GM18517 (cell line): ENCODE measurements at regions not wholly inside any gene's neighbourhood (a gene's known extent, or its start where the extent isn't known, plus 50 kb on each side); places are given as distances from the start of the nearest gene placed in this dataset.
A peak's percentile ranks its signal among the peaks of the same experiment; 100 is the strongest.

Source experiments
- ATAC-seq: cut with Tn5 transposase; IDR thresholded peaks from one replicate; pipeline ENCODE4 v1.9.1; 2021; ENCODE audit warnings: mild to moderate bottlenecking, moderate library complexity; ENCODE audit not compliant: unreplicated experiment

DNA sequence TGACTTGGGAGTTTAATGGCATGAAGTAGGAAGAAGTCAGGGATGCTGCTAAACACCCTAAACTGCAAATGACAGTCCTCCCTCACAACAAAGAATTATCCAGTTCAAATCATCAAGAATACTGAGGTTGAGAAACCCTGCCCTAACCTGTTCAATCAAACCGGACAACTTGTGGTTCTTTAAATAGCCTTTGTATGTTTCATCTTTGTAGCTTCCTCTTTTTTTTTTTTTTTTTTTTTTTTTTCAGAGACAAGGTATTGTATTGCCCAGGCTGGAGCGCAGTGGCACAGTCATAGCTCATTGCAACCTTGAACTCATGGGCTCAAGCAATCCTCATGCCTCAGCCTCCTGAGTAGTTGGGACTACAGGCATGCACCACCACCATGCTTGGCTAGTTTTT lies 52.5 kb upstream of the TTC29 start:
- ATAC-seq: no peak

DNA sequence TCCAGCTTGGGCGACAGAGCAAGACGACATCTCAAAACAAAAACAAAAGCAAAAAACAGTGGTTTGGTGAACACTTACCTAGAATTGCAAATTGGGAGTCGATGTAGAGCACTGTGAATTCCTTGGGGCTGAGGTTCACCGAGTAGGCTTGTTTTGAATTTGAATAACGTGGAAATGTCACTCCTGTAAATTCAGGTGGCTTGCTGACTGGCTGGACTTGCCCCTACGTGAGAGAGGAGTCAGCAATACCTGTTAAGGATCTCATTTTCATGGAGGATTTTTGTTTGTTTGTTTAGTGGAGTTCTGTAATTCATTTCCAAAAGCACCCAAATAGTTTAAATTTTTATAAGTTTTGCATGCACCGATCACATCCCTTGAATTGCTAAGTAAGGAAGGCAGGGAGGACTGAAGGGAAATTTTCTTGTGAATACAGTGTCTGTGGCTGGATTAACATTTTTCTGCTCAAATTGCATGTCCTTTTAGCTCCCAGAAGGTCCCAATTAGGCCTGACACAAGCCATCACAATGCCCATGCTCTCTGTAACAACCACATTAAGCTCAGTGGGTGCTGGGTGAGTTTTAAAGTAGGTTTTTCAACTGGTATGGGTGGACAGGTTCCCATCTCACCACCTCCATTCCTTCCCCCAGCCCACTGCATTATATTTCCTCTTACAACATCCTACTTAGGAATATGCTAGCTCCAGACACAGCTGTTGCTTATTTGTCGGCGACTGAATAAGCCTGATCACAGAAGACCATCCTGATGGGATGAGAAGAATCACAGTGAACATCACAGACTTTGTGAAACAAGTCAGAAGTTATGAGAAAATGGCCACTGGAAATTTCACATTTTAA lies 58.5 kb upstream of the TTC29 start:
- ATAC-seq: no peak

DNA sequence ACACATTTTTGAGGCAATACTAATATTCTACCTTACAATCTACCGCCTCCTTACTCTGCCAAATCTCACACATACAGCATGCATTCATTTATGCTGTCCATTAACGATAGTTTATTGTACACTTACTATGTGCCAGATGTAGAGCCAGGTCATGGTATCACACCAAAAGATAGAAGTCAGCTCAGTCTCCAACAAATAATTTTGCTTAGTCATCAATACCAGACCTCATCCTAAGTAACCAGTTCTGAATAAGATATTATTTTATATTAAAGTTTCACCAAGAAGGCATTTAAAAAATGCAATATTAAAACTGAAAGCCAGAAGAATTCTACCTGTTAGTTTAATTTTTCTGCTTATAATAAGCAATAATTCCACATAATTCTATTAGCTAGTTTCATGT lies 60.6 kb upstream of the TTC29 start:
- no peak for ATAC-seq

DNA sequence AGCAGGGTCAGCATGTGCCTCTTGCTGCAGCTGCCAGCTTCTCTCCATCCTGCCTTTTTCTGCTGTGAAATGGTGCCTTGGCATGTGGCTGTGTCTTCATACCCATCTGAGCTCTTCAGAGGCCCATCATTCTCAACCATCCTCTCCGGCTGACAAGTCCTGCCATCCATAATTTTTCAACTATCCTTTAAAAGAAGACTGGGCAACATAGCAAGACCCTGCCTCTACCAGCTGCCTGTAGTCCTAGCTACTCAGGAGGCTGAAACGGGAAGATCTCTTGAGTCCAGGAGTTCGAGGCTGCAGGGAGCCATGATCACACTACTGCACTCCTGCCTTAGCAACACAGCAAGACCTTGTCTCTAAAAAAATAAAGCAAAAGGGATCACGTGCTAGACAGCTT lies 64.2 kb upstream of the TTC29 start:
- no peak for ATAC-seq

DNA sequence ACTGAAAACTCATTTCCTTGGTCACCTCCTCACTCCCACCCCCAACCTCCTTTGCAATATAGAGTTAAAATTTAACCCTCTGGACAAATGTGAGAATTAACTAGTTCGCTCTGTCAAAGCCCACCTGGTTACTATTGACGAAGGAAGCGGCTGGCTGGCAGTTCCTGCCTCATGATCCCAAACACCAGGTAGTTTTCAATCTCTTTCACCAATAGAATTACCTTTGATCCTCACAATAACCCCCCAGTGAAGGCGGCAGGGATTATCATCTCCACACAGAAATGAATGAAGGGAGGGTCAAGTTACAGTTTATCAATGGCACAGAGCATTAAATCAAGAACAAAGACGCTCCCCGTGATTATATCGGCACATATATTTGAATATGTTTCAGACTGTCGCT lies 65.7 kb upstream of the TTC29 start:
- ATAC-seq: no peak

DNA sequence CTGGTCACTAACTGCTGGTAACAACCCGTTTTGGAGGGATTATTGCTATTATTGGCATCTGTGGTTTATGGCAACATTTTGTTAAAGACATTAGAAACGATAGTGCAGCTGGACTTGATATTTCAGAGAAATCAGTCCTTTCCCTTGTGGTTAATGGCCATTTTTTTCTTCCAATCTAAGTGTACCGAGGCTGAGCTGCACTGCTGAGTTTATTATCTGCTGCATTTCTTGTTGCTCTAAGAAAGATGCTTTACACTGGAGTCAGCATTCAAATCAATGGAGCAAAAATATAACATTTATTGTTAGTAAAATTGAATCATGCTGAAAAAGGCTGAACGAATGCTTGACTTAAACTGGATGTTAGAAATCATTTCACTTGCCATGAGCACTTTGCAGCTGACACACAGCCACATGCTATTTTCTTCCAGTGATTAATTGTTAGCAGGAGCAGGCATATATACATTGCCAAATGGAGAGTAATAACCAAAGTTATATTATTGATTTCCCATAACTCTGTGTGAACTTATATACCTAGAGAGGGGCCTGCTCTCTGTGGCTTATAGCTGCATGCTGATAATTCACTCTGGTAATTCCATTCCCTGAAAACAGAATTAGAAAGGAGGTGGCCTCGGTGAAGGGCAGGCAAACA lies 66.5 kb upstream of the TTC29 start:
- no peak for ATAC-seq

DNA sequence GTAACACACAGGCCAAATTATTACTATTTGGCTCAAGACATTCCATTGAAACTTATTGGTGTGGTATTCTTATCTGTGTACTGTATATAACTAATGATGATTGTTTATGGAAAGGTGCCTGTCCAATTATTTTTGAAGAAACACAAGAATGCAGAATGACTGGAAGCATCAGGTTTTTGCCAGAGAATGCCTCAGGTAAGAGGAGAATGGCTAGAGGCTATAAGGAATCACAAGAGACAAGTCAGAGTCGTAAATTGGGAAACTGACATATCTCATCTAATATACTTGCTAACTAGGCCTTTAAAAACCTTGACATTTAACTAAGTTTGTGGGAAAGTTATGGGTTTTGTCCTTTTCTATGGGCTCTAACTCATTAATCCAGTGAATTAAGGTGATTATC lies 69.3 kb upstream of the TTC29 start:
- no peak for ATAC-seq

DNA sequence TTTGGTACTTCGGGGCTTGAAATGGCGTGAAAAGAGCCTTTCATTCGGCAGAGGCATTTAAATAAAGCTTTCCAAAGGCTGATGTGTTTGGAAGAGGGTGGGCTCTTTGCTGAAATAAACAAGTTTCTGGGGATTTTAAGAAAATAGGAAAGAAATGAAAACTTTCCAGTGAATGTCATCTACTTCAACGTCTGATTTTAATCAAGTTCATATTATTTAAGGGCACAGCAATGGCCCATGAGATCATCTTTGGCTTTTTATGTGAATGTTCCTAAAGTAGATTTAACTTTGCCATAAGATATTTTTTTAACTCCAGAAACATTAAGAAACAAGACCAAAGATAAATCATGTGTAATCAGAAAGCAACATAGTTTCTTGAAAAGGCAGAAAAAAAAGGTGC lies 69.8 kb upstream of the TTC29 start:
- ATAC-seq: no peak

DNA sequence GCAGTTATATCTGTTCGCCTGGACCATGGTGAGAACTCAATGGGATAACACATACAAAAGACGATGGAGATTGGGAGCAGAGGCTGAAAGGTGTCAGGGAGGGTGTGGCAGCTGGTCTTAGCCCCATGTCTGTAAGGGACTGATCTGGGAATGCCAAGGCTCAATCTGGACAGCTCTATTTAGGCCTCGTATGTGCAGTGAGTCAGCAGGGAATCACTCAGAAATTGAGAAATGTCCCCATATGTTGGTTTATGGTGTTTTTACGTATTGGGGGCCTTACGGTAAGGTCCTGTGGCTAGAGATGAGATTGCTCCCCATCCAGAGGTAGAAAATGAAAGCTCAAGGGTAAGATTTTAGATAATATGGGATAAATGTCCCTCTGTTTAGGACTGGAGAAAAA lies 71.4 kb upstream of the TTC29 start:
- ATAC-seq: no peak

DNA sequence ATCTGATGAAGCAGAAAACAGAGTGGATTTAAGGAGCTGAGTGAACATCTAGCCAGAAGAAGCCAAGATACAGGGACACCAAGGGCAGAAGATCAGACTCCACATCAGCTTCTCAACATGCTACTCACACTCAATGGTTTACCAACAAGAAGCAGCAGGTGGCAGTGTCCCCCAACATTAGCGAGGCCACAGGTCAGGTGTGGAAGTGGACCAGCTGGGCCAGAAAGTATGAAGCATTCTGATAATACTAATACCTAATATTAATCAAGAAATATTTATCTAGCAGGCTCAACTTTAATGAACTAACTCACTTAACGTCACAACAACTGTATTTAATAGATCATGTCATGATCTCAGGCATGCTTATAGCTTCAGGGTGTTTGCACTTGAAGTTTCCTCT lies 73.4 kb upstream of the TTC29 start:
- ATAC-seq: peak; percentile 83

DNA sequence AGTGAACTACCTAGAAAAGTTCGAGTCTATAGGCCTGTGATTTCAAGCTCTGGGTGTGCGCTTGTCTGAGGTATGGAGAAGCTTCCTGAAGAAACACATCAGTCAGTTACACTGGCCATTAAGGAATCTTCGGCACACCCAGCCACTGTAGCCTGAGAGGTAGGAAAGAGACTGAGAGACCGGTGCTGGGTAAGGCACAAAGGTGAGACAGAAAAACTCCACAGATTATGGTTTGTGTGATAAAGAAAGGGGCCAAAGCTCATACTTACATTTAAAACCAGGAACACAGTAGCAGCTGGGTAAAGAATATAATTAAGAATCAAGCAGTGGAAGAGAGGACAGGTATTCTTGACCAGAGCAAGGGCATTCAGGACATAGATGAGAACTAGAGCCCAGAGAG lies 74.8 kb upstream of the TTC29 start:
- no peak for ATAC-seq

DNA sequence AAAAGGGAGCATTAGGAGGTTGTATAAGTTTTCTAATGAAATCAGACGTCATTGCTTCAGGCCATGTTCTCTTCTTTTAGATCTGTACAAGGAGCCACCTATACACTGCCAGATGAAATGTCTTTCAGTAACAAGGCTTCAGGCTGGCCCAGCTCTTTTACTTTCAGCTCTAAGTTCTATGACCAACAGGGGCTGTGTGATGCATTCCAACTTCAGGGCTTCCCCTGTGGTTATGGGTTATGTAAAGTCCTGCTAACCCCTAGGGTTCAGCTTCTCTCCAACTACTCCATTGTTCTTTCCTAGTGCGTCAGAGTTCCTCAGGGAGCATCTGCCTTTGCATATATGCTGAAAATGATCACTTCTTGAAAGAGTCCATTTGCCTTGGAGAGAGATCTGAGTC lies 79.4 kb upstream of the TTC29 start:
- no peak for ATAC-seq

DNA sequence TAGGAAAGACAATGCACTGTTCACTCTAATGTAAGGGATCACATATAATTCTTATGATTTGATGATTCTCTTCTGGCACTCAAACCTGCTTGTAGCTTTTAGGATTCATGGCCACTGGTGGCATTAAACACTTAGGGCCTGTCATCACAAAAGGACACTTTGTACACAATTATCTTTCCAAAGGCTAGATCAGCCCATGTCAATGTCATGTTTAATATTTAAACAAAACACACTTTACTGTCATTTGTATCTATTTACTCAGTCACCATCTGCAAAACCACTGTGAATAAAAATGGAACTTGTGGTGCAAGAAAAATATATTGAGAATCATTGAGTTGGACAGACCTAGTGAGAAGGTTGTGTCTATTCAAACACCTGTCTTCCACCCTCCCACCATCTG lies 83.6 kb upstream of the TTC29 start:
- ATAC-seq: no peak

DNA sequence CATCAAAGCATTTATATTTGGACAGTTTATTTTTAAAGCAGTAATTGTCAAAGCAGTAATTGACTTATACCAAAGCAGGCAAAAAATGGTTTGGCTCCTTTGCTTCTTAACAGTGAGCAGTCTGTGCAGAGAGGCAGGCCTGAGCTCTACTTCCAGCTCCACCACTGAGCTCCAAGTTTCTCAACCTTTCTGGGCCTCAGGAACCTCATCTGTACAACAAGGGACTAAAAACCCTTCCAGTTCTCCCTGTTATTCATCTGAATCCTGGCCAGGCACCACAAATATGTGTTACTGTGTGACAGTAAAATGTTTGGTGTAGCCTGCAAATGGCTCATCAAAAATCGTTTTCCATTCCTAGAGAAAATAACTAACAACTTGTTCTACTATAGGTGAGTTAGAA lies 88.7 kb upstream of the TTC29 start:
- no peak for ATAC-seq

DNA sequence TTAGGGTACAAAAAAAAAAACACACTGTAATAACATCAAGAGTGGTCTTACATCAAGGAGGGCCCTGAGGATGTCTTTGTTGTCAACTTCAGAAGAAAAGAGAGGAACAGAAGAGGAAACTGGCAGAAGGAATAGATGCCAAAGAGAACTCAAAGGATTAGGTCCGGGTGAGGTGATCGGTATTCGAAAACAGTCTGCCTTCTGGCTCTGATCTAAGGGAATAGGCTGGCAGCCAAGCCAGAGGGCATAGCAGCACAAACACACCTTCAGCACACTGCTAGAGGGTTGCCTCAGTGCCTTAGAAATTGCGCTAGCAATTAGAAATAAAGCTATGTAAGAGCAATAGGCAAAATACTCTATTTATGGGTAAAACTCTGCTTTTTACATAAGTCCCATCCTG lies 91.4 kb upstream of the TTC29 start:
- no peak for ATAC-seq

DNA sequence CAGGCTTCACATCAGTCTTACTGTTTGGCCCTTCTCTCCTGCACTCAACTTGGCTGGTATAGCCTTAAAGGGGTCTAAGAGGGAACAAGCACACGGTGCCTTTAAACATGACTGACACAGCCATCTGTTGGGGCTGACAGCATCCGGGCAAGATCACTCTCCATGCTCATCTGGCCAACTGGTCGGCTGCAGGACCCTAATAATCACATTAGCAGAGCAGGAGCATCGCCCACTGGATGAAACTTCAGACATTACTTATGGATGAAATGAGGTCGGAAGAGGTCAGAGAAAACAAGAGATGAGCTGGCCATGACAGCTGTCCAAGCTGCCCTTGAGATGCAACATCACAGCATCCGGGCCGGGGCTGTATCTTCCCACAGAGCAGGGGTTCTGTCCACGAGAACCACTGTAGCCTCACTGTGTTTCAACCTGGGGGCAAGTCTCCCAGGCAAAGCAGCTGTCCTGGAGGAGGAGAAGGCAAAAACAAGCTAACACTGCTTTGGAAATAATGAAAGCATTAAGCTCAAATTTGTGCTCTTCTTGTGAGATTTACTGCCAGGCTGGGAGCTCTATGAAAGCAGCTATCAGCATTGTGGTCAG lies 94.4 kb upstream of the TTC29 start:
- no peak for ATAC-seq

DNA sequence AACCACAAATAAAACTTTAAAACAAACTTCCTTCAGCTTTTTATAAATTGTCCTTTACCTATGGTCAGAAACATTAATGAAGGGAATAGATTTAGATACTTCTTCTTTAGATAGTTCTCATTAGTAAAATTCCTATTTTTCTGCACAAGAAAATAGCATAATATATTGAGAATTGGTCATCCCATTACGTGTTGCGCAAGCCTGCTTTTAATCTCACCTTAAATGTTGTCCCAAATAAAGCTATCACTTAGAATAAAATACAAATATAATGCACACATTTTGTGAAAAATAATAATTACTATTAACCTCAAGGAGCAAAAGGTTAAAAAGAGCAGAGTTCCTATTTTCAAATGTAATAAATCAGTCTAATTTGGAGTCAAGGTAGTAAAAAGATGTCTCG lies 95.2 kb upstream of the TTC29 start:
- no peak for ATAC-seq

DNA sequence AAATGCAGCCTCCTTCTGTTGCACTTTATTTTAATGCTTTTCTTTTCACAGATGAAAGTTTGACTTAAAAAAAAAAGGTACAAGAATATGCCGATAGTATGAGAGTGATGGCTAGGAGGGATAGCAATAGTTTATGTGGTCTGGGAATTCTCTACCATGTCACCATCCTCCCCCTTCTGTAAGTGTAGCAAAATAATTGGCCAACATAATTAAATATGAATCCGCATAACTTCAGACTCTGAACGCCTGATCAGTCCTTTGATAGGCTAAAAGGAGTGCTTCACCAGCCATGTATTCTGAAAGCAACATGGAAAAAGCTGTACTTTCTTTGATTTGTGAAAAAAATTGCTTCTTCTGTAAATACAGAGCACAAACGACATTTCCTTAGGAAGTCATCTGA lies 95.7 kb upstream of the TTC29 start:
- ATAC-seq: no peak

DNA sequence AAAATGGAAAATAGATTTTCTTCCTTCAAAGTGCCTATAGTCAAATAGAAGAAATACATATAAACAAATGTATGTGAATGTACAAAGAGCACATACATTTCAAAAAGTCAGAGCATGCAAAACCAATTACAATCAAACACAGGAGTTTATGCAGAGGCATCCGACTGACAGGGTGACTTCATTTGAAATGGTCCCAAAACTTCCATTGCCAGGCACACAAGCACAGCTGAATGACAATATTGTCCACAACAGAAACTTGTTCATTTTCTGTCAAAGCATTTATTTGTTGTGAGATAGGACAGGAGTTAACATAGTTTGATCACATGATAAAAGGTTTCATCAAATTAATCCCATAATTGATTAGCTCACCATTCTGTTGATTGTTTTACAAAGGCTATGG lies 96.4 kb upstream of the TTC29 start:
- ATAC-seq: no peak

DNA sequence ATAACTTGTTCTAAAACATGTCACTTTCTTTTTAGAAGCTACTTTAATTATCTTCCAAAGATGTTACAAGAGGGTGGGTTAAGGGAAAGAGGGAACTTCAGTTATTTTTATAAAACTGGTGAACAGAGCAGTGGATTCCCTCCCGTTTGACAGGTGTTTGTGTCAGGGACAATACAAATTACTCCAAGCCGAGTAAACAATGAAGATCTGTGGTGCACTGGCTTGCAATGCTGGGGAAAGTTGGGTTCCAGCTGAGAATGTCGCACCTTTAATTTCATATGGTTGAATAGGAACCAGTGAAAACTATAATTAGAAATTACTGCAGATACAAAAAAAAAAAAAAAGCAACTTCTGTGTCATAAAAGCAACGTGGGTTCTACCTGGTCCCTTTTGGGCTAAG lies 98.6 kb upstream of the TTC29 start:
- ATAC-seq: no peak

DNA sequence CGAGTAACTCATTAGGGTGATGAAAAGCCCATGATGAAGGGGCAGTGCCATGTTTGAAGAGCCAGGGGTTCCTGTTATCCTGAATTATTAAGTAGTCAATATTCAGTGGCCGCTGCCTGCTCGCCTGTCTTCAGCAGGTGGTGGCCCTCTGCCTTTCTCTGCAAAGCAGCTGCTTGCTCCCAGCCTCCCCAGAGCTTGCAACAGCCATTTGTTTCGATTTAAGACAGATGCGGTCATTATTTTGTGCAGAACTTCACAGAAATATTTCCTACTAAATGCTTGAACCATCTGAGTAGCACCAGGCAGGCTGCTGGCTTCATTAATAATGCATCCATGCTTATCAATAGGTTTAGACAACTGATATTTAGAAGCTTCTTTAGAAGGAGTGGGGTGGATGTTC lies 104.3 kb upstream of the TTC29 start:
- ATAC-seq: no peak

DNA sequence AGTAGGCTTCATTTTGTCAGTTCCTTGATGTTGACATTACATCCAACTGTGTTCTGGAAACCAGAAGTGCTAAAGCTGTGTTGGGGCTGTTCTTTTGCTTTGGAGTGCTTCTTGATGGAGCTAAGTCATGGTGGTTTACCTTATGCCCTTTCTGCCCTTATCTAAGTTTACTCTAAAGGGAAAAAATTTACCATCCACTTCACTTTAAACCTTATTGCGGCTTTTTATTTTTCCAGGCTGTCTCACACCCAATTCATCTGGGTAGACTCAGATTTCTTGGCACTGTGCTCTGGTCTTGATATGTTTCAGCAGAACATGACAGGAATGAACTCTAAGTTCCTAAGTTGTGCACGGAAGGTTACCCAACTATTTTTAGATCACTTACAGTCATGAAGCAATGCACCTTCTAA lies 104.7 kb upstream of the TTC29 start:
- ATAC-seq: no peak
